ENCODE measurements at regions not wholly inside any gene's neighbourhood (a gene's known extent, or its start where the extent isn't known, plus 50 kb on each side); places are given as distances from the start of the nearest gene placed in this dataset.

- POLR2A ChIA-PET, result no interaction called here
- CTCF ChIA-PET, result no interaction called here
- no peak for DNase-seq (ENCODE audit: extremely low spot score)
- no peak for TF ChIP-seq CTCF (IDR thresholded peaks at IDR 0.05; ENCODE audit: control extremely low read depth, extremely low read depth, low read depth, missing control alignments)
Observed at GRCh38 chr2:103754530-103754929, 992.7 kb downstream of the TMEM182 start.

GRCh38 chr2:103773884-103774283 lies 1012.1 kb downstream of the TMEM182 start:
- no peak for DNase-seq (ENCODE audit: extremely low spot score)
- TF ChIP-seq CTCF (IDR thresholded peaks at IDR 0.05; ENCODE audit: control extremely low read depth, extremely low read depth, low read depth, missing control alignments), result no peak
- CTCF ChIA-PET, result interaction anchor here (2.2 kb wide), 1 partner anchor 8 kb away, joined by 5 read pairs; no protein-coding TSS in a partner anchor
- POLR2A ChIA-PET, result no interaction called here

GRCh38 chr2:103780088-103780702 lies 1018.4 kb downstream of the TMEM182 start:
- ChIA-PET CTCF (no interaction called here), POLR2A (no interaction called here)
- TF ChIP-seq CTCF (IDR thresholded peaks at IDR 0.05; ENCODE audit: control extremely low read depth, extremely low read depth, low read depth, missing control alignments), result no peak
- no peak for DNase-seq (ENCODE audit: extremely low spot score)

GRCh38 chr2:103781313-103781712 lies 1019.5 kb downstream of the TMEM182 start:
- no peak for DNase-seq (ENCODE audit: extremely low spot score)
- no peak for TF ChIP-seq CTCF (IDR thresholded peaks at IDR 0.05; ENCODE audit: control extremely low read depth, extremely low read depth, low read depth, missing control alignments)
- CTCF ChIA-PET, result interaction anchor here (1.6 kb wide), 1 partner anchor 10 kb away, joined by 3 read pairs; no protein-coding TSS in a partner anchor
- POLR2A ChIA-PET, result no interaction called here

GRCh38 chr2:103784261-103784660 lies 1022.4 kb downstream of the TMEM182 start:
- CTCF ChIA-PET, result no interaction called here
- POLR2A ChIA-PET, result no interaction called here
- DNase-seq (ENCODE audit: extremely low spot score), result no peak
- TF ChIP-seq CTCF (IDR thresholded peaks at IDR 0.05; ENCODE audit: control extremely low read depth, extremely low read depth, low read depth, missing control alignments), result no peak

GRCh38 chr2:103785432-103785831 lies 1023.6 kb downstream of the TMEM182 start:
- DNase-seq (ENCODE audit: extremely low spot score), result no peak
- TF ChIP-seq CTCF (IDR thresholded peaks at IDR 0.05; ENCODE audit: control extremely low read depth, extremely low read depth, low read depth, missing control alignments), result no peak
- POLR2A ChIA-PET, result no interaction called here
- CTCF ChIA-PET, result no interaction called here
